ENCODE measurements at regions not wholly inside any gene's neighbourhood (a gene's known extent, or its start where the extent isn't known, plus 50 kb on each side); places are given as distances from the start of the nearest gene placed in this dataset.
"Not testable (repeated sequence)": the region's sequence is repeated elsewhere in the genome, so short reads cannot be mapped to it uniquely, and the experiment has no call there.

- not testable (repeated sequence) for TF ChIP-seq CTCF (IDR thresholded peaks at IDR 0.05; ENCODE audit: insufficient read depth, low read length, poor library complexity, severe bottlenecking); EZH2phosphoT487 (conservative IDR thresholded peaks at IDR 0.05; ENCODE audit: low read length)
Measured at GRCh38 chr16:31816141-31816540, 57.5 kb upstream of the ZNF267 start.

Measured in SU-DHL-6 (cell line).